ENCODE measurements at regions not wholly inside any gene's neighbourhood (a gene's known extent, or its start where the extent isn't known, plus 50 kb on each side); places are given as distances from the start of the nearest gene placed in this dataset.

- TF ChIP-seq CTCF (IDR thresholded peaks at IDR 0.05; ENCODE audit: insufficient read depth, low read length, poor library complexity, severe bottlenecking) (no peak), EZH2phosphoT487 (conservative IDR thresholded peaks at IDR 0.05; ENCODE audit: low read length) (no peak)
These were observed 508.8 kb downstream of the CCSER2 start for GRCh38 chr10:84837041-84837812.
